Glutamatergic neuron (in vitro differentiated cells): ENCODE measurements at regions not wholly inside any gene's neighbourhood (a gene's known extent, or its start where the extent isn't known, plus 50 kb on each side); places are given as distances from the start of the nearest gene placed in this dataset.

ENCODE experiments used
- DNase-seq: peaks from one replicate; pipeline ENCODE4 v3.0.0; 2022
- H3K27ac Mint-ChIP-seq: one replicate; pipeline ENCODE4 v1.8.0; 2020; ENCODE audit warnings: mild to moderate bottlenecking, mixed read lengths, inconsistent platforms; ENCODE audit not compliant: unreplicated experiment
- H3K27me3 Mint-ChIP-seq: one replicate; pipeline ENCODE4 v1.8.0; 2020; ENCODE audit warnings: mild to moderate bottlenecking, moderate library complexity, mixed read lengths, inconsistent platforms; ENCODE audit not compliant: unreplicated experiment
- H3K36me3 Mint-ChIP-seq: one replicate; pipeline ENCODE4 v1.8.0; 2020; ENCODE audit warnings: mild to moderate bottlenecking, mixed read lengths, inconsistent platforms; ENCODE audit not compliant: unreplicated experiment
- H3K4me1 Mint-ChIP-seq: one replicate; pipeline ENCODE4 v1.8.0; 2020; ENCODE audit warnings: mild to moderate bottlenecking, low read depth, mixed read lengths, inconsistent platforms; ENCODE audit not compliant: unreplicated experiment
- H3K4me3 Mint-ChIP-seq: one replicate; pipeline ENCODE4 v1.8.0; 2020; ENCODE audit warnings: mild to moderate bottlenecking, mixed read lengths, inconsistent platforms; ENCODE audit not compliant: unreplicated experiment
- H3K9me3 Mint-ChIP-seq: one replicate; pipeline ENCODE4 v1.8.0; 2020; ENCODE audit warnings: mild to moderate bottlenecking, moderate library complexity, mixed read lengths, inconsistent platforms; ENCODE audit not compliant: unreplicated experiment
- CTCF ChIP-seq: fragments of 200-600 bp; sonication (generic); IDR thresholded peaks from one replicate; pipeline ENCODE4 v1.5.0; 2021; ENCODE audit not compliant: partially characterized antibody, unreplicated experiment

- Mint-ChIP-seq H3K4me3 (no peak overlapping the region), H3K27me3 (peaks cover 2% of the 10 kb centered on the region), H3K27ac (no peak overlapping the region), H3K4me1 (no peaks in the 10 kb centered on the region), H3K9me3 (no peaks in the 10 kb centered on the region), H3K36me3 (no peaks in the 10 kb centered on the region)
- DNase-seq, result no peak
- TF ChIP-seq CTCF, result no peak
These were observed 114.1 kb upstream of the PWP1 start for GRCh38 chr12:107571492-107571891.

GRCh38 chr12:107574691-107575090, 110.9 kb upstream of the PWP1 start:
- peaks cover 4% of the 10 kb centered on the region for H3K27me3 Mint-ChIP-seq
- no peak overlapping the region for H3K27ac Mint-ChIP-seq
- no peaks in the 10 kb centered on the region for H3K4me1 Mint-ChIP-seq
- no peak overlapping the region for H3K4me3 Mint-ChIP-seq
- no peak for DNase-seq
- peaks cover 2% of the 10 kb centered on the region for H3K9me3 Mint-ChIP-seq
- H3K36me3 Mint-ChIP-seq, result no peaks in the 10 kb centered on the region
- no peak for TF ChIP-seq CTCF

- Mint-ChIP-seq H3K4me3 (peak overlapping the region; percentile 88), H3K9me3 (peaks cover 2% of the 10 kb centered on the region), H3K36me3 (no peaks in the 10 kb centered on the region), H3K27me3 (peaks cover 8% of the 10 kb centered on the region), H3K27ac (no peak overlapping the region), H3K4me1 (peaks cover 12% of the 10 kb centered on the region)
- TF ChIP-seq CTCF, result no peak
- DNase-seq, result peak; percentile 57
These were observed 104.6 kb upstream of the PWP1 start for GRCh38 chr12:107580750-107581618.

- no peak for TF ChIP-seq CTCF
- H3K27ac Mint-ChIP-seq, result no peak overlapping the region
- H3K36me3 Mint-ChIP-seq, result no peaks in the 10 kb centered on the region
- H3K9me3 Mint-ChIP-seq, result peaks cover 2% of the 10 kb centered on the region
- no peak for DNase-seq
- peaks cover 17% of the 10 kb centered on the region for H3K4me1 Mint-ChIP-seq
- peak overlapping the region; percentile 88 for H3K4me3 Mint-ChIP-seq
- peaks cover 9% of the 10 kb centered on the region for H3K27me3 Mint-ChIP-seq
These were observed 104.0 kb upstream of the PWP1 start for GRCh38 chr12:107581619-107582015.

GRCh38 chr12:107583551-107583950, 102.0 kb upstream of the PWP1 start:
- no peak for DNase-seq
- H3K27me3 Mint-ChIP-seq, result peaks cover 13% of the 10 kb centered on the region
- peaks cover 19% of the 10 kb centered on the region for H3K4me1 Mint-ChIP-seq
- H3K9me3 Mint-ChIP-seq, result peaks cover 4% of the 10 kb centered on the region
- H3K36me3 Mint-ChIP-seq, result peaks cover 4% of the 10 kb centered on the region
- no peak overlapping the region for H3K27ac Mint-ChIP-seq
- no peak for TF ChIP-seq CTCF
- H3K4me3 Mint-ChIP-seq, result no peak overlapping the region
